ENCODE measurements at regions not wholly inside any gene's neighbourhood (a gene's known extent, or its start where the extent isn't known, plus 50 kb on each side); places are given as distances from the start of the nearest gene placed in this dataset.

GRCh38 chr10:53690524-53691240, 918.1 kb upstream of the MBL2 start:
- no peaks in the 10 kb centered on the region for H3K27me3 ChIP-seq
- no peak for TF ChIP-seq POLR2AphosphoS5 (IDR thresholded peaks at IDR 0.05; ENCODE audit: insufficient read depth in 1 of 2, low read depth in 1 of 2)
- TF ChIP-seq POLR2A (IDR thresholded peaks at IDR 0.05) = no peak
- TF ChIP-seq CTCF (IDR thresholded peaks at IDR 0.05) = no peak
- H3K4me1 ChIP-seq = no peaks in the 10 kb centered on the region
- no peak overlapping the region for H3K27ac ChIP-seq
- no peaks in the 10 kb centered on the region for H3K9me3 ChIP-seq
- intact Hi-C loops (cut with DNase I) = no loop called here
- H3K4me3 ChIP-seq = no peak overlapping the region
- H3K36me3 ChIP-seq = no peaks in the 10 kb centered on the region
- no peak for DNase-seq (ENCODE audit: extremely low spot score in 2 of 2)

GRCh38 chr10:53687800-53688199, 915.2 kb upstream of the MBL2 start:
- Histone ChIP-seq H3K4me1 (no peaks in the 10 kb centered on the region), H3K27ac (no peak overlapping the region), H3K27me3 (no peaks in the 10 kb centered on the region), H3K4me3 (no peak overlapping the region), H3K9me3 (no peaks in the 10 kb centered on the region), H3K36me3 (no peaks in the 10 kb centered on the region)
- intact Hi-C loops (cut with DNase I) = no loop called here
- no peak for DNase-seq (ENCODE audit: extremely low spot score in 2 of 2)
- no peak for TF ChIP-seq POLR2A (IDR thresholded peaks at IDR 0.05)
- TF ChIP-seq POLR2AphosphoS5 (IDR thresholded peaks at IDR 0.05; ENCODE audit: insufficient read depth in 1 of 2, low read depth in 1 of 2) = no peak
- TF ChIP-seq CTCF (IDR thresholded peaks at IDR 0.05) = no peak

- no peak for TF ChIP-seq CTCF (IDR thresholded peaks at IDR 0.05)
- TF ChIP-seq POLR2A (IDR thresholded peaks at IDR 0.05) = no peak
- H3K9me3 ChIP-seq = no peaks in the 10 kb centered on the region
- DNase-seq (ENCODE audit: extremely low spot score in 2 of 2) = no peak
- no peaks in the 10 kb centered on the region for H3K36me3 ChIP-seq
- H3K4me3 ChIP-seq = no peak overlapping the region
- no peak overlapping the region for H3K27ac ChIP-seq
- no peaks in the 10 kb centered on the region for H3K27me3 ChIP-seq
- no peaks in the 10 kb centered on the region for H3K4me1 ChIP-seq
- intact Hi-C loops (cut with DNase I) = no loop called here
Measured at GRCh38 chr10:53682885-53683284, 910.3 kb upstream of the MBL2 start.

- Histone ChIP-seq H3K4me1 (no peaks in the 10 kb centered on the region), H3K27ac (no peak overlapping the region), H3K9me3 (no peaks in the 10 kb centered on the region), H3K4me3 (no peak overlapping the region), H3K27me3 (no peaks in the 10 kb centered on the region), H3K36me3 (no peaks in the 10 kb centered on the region)
- TF ChIP-seq CTCF (IDR thresholded peaks at IDR 0.05) = no peak
- TF ChIP-seq POLR2A (IDR thresholded peaks at IDR 0.05) = no peak
- TF ChIP-seq POLR2AphosphoS5 (IDR thresholded peaks at IDR 0.05; ENCODE audit: insufficient read depth in 1 of 2, low read depth in 1 of 2) = no peak
- no peak for DNase-seq (ENCODE audit: extremely low spot score in 2 of 2)
- intact Hi-C loops (cut with DNase I) = no loop called here
Measured at GRCh38 chr10:53682458-53682857, 909.9 kb upstream of the MBL2 start.

- Histone ChIP-seq H3K27ac (no peak overlapping the region), H3K9me3 (no peaks in the 10 kb centered on the region), H3K4me3 (no peak overlapping the region), H3K4me1 (no peaks in the 10 kb centered on the region), H3K36me3 (no peaks in the 10 kb centered on the region), H3K27me3 (no peaks in the 10 kb centered on the region)
- TF ChIP-seq POLR2A (IDR thresholded peaks at IDR 0.05) (no peak), CTCF (IDR thresholded peaks at IDR 0.05) (no peak), POLR2AphosphoS5 (IDR thresholded peaks at IDR 0.05; ENCODE audit: insufficient read depth in 1 of 2, low read depth in 1 of 2) (no peak)
- intact Hi-C loops (cut with DNase I) = no loop called here
- DNase-seq (ENCODE audit: extremely low spot score in 2 of 2) = no peak
Measured at GRCh38 chr10:53679666-53680065, 907.1 kb upstream of the MBL2 start.
